ENCODE measurements at regions not wholly inside any gene's neighbourhood (a gene's known extent, or its start where the extent isn't known, plus 50 kb on each side); places are given as distances from the start of the nearest gene placed in this dataset.

GRCh38 chr9:134245179-134245578, 80.8 kb upstream of the RNU6ATAC start:
- Histone ChIP-seq H3K27me3 (peaks cover 0 to 52% (median 0%) of the 10 kb centered on the region in 4 donors), H3K27ac (no peak overlapping the region), H3K9me3 (peaks cover 0 to 19% (median 6%) of the 10 kb centered on the region in 3 donors), H3K4me1 (peaks cover 0 to 14% (median 0%) of the 10 kb centered on the region in 3 donors), H3K36me3 (no peaks in the 10 kb centered on the region), H3K4me3 (no peak overlapping the region)
- intact Hi-C loops (cut with DNase I), result no loop called here
- no peak for TF ChIP-seq POLR2A (IDR thresholded peaks at IDR 0.05)
- TF ChIP-seq, protein P1, sequence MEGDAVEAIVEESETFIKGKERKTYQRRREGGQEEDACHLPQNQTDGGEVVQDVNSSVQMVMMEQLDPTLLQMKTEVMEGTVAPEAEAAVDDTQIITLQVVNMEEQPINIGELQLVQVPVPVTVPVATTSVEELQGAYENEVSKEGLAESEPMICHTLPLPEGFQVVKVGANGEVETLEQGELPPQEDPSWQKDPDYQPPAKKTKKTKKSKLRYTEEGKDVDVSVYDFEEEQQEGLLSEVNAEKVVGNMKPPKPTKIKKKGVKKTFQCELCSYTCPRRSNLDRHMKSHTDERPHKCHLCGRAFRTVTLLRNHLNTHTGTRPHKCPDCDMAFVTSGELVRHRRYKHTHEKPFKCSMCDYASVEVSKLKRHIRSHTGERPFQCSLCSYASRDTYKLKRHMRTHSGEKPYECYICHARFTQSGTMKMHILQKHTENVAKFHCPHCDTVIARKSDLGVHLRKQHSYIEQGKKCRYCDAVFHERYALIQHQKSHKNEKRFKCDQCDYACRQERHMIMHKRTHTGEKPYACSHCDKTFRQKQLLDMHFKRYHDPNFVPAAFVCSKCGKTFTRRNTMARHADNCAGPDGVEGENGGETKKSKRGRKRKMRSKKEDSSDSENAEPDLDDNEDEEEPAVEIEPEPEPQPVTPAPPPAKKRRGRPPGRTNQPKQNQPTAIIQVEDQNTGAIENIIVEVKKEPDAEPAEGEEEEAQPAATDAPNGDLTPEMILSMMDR (IDR thresholded peaks at IDR 0.05), result no peak
- no peak for DNase-seq
- 39 to 41% methylated on average over 11 of the region's 11 CpGs for WGBS, 2 donors

- peaks cover 0 to 45% (median 0%) of the 10 kb centered on the region in 4 donors for H3K27me3 ChIP-seq
- intact Hi-C loops (cut with DNase I), result no loop called here
- H3K4me3 ChIP-seq, result no peak overlapping the region
- DNase-seq, result no peak
- H3K36me3 ChIP-seq, result no peaks in the 10 kb centered on the region
- 92 to 93% methylated on average over 5 of the region's 5 CpGs for WGBS, 2 donors
- H3K4me1 ChIP-seq, result peaks cover 0 to 14% (median 0%) of the 10 kb centered on the region in 3 donors
- TF ChIP-seq POLR2A (IDR thresholded peaks at IDR 0.05), result no peak
- TF ChIP-seq, protein P1 (IDR thresholded peaks at IDR 0.05), result no peak
- peaks cover 0 to 19% (median 6%) of the 10 kb centered on the region in 3 donors for H3K9me3 ChIP-seq
- no peak overlapping the region for H3K27ac ChIP-seq
Measured at GRCh38 chr9:134247918-134248631, 78.2 kb upstream of the RXRA start.

DNA sequence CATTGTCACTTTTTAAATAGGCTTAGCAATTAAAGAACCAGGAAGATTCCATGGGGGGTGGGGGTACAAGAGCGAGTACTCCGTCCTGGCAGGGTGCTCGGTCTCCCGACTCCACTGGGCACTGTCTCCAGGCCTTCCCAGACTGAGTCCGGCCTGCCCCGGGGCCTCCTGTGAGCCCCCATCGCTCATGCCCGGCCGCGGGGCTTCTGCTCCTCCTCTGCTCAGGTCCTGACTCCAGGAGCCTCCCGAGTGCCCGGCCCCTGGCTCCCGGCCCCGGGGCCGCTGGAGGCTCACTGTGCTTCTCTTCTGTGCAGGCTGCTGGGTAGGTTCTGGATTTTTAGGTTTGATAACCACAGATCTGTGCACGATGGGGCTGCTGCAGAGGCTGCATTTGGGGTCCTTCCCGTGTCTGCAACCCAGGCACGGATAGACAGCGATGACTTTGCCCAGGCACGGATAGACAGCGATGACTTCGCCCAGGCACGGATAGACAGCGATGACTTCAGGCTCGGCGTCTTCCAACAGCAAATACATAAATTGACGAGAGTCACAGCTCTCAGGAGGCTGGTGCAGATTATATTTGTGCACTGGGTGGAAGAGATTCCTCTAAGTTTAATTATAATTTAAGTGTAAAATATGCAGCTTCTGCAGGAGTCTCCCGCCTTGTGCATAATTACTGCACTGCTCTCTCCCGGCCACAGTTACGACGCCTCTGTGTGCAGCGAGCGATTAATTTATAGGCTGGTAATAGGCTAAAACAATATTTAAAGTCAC, 74.8 kb upstream of the RXRA start:
- no peak for DNase-seq
- H3K4me3 ChIP-seq, result no peak overlapping the region
- 78 to 87% methylated on average over 16 to 31 of the region's 33 CpGs for WGBS, 2 donors
- H3K4me1 ChIP-seq, result no peaks in the 10 kb centered on the region
- no peaks in the 10 kb centered on the region for H3K36me3 ChIP-seq
- no peak for TF ChIP-seq POLR2A (IDR thresholded peaks at IDR 0.05)
- TF ChIP-seq, protein P1 (IDR thresholded peaks at IDR 0.05), result no peak
- intact Hi-C loops (cut with DNase I), result no loop called here
- H3K27ac ChIP-seq, result no peak overlapping the region
- H3K27me3 ChIP-seq, result peaks cover 0 to 23% (median 0%) of the 10 kb centered on the region in 4 donors
- H3K9me3 ChIP-seq, result peaks cover 0 to 19% (median 6%) of the 10 kb centered on the region in 3 donors

GRCh38 chr9:134252084-134252830, 74.0 kb upstream of the RXRA start:
- no peak for DNase-seq
- WGBS, 2 donors, result 57 to 78% methylated on average over 11 to 14 of the region's 23 CpGs
- no peak overlapping the region for H3K27ac ChIP-seq
- H3K4me3 ChIP-seq, result no peak overlapping the region
- TF ChIP-seq POLR2A (IDR thresholded peaks at IDR 0.05), result no peak
- TF ChIP-seq, protein P1 (IDR thresholded peaks at IDR 0.05), result no peak
- H3K27me3 ChIP-seq, result peaks cover 0 to 23% (median 0%) of the 10 kb centered on the region in 4 donors
- peaks cover 0 to 19% (median 6%) of the 10 kb centered on the region in 3 donors for H3K9me3 ChIP-seq
- H3K36me3 ChIP-seq, result no peaks in the 10 kb centered on the region
- intact Hi-C loops (cut with DNase I), result no loop called here
- H3K4me1 ChIP-seq, result no peaks in the 10 kb centered on the region
